GM19397 (cell line): ENCODE measurements at regions not wholly inside any gene's neighbourhood (a gene's known extent, or its start where the extent isn't known, plus 50 kb on each side); places are given as distances from the start of the nearest gene placed in this dataset.

Experiments used
- ATAC-seq: cut with Tn5 transposase; IDR thresholded peaks from one replicate; pipeline ENCODE4 v1.9.1; 2021; ENCODE audit warnings: mild to moderate bottlenecking, moderate library complexity; ENCODE audit not compliant: unreplicated experiment

GRCh38 chrX:69085151-69085550, 80.1 kb downstream of the PJA1 start:
- no peak for ATAC-seq

- ATAC-seq: no peak
These were observed 81.5 kb downstream of the PJA1 start for GRCh38 chrX:69083801-69084200.

GRCh38 chrX:69083361-69083760, 81.9 kb downstream of the PJA1 start:
- no peak for ATAC-seq

GRCh38 chrX:69082753-69083150, 82.5 kb downstream of the PJA1 start:
- ATAC-seq: no peak

- no peak for ATAC-seq
These were observed 83.0 kb downstream of the PJA1 start for GRCh38 chrX:69082055-69082752.

- no peak for ATAC-seq
These were observed 84.3 kb downstream of the PJA1 start for GRCh38 chrX:69080855-69081465.

- no peak for ATAC-seq
These were observed 86.0 kb downstream of the PJA1 start for GRCh38 chrX:69079268-69079667.

- no peak for ATAC-seq
These were observed 87.3 kb downstream of the PJA1 start for GRCh38 chrX:69077895-69078455.

- ATAC-seq: no peak
These were observed 89.2 kb downstream of the PJA1 start for GRCh38 chrX:69076088-69076487.

GRCh38 chrX:69074726-69075125, 90.5 kb downstream of the PJA1 start:
- no peak for ATAC-seq

GRCh38 chrX:69073721-69074120, 91.5 kb downstream of the PJA1 start:
- ATAC-seq: no peak

- ATAC-seq: no peak
These were observed 92.0 kb downstream of the PJA1 start for GRCh38 chrX:69073241-69073640.

- no peak for ATAC-seq
These were observed 92.7 kb downstream of the PJA1 start for GRCh38 chrX:69072486-69073006.

GRCh38 chrX:69070949-69071650, 94.2 kb downstream of the PJA1 start:
- no peak for ATAC-seq

GRCh38 chrX:69069876-69070275, 95.4 kb downstream of the PJA1 start:
- ATAC-seq: no peak

GRCh38 chrX:69069086-69069445, 96.2 kb downstream of the PJA1 start:
- no peak for ATAC-seq

- no peak for ATAC-seq
These were observed 96.8 kb downstream of the PJA1 start for GRCh38 chrX:69068301-69069085.

GRCh38 chrX:69067841-69068240, 97.4 kb downstream of the PJA1 start:
- ATAC-seq: no peak

- no peak for ATAC-seq
These were observed 98.2 kb downstream of the PJA1 start for GRCh38 chrX:69066966-69067525.

GRCh38 chrX:69066021-69066757, 99.1 kb downstream of the PJA1 start:
- no peak for ATAC-seq
